GM12891 (cell line): ENCODE measurements at regions not wholly inside any gene's neighbourhood (a gene's known extent, or its start where the extent isn't known, plus 50 kb on each side); places are given as distances from the start of the nearest gene placed in this dataset.
A peak's percentile ranks its signal among the peaks of the same experiment; 100 is the strongest.

Experiments
- DNase-seq: peaks from one replicate; pipeline ENCODE4 v3.0.0; 2011; ENCODE audit warnings: low spot score; ENCODE audit not compliant: insufficient read length
- FAIRE-seq: peaks from 2 replicates; lab custom pipeline; 2011; peaks lifted over from hg19 to GRCh38; lab: Jason Lieb, UNC
- PAX5 ChIP-seq: IDR thresholded peaks from 2 replicates; pipeline ENCODE4 v1.6.1; 2011; ENCODE audit warnings: low read length, moderate library complexity, mild to moderate bottlenecking; ENCODE audit not compliant: insufficient read depth, severe bottlenecking
- POLR2A ChIP-seq: IDR thresholded peaks from 2 replicates; pipeline ENCODE4 v1.6.1; 2011; ENCODE audit warnings: low read depth, low read length, control low read depth
- POLR2AphosphoS5 ChIP-seq: IDR thresholded peaks from 2 replicates; pipeline ENCODE4 v1.6.1; 2011; ENCODE audit warnings: low read depth, low read length, control low read depth
- POU2F2 ChIP-seq: IDR thresholded peaks from 2 replicates; pipeline ENCODE4 v1.6.1; 2011; ENCODE audit warnings: low read depth, mild to moderate bottlenecking, control low read depth, low read length, moderate library complexity
- SPI1 ChIP-seq: IDR thresholded peaks from 2 replicates; pipeline ENCODE4 v1.6.1; 2011; ENCODE audit warnings: low read depth, low read length, control low read depth
- TAF1 ChIP-seq: IDR thresholded peaks from 2 replicates; pipeline ENCODE4 v1.6.1; 2011; ENCODE audit warnings: low read depth, low read length, control low read depth

DNA sequence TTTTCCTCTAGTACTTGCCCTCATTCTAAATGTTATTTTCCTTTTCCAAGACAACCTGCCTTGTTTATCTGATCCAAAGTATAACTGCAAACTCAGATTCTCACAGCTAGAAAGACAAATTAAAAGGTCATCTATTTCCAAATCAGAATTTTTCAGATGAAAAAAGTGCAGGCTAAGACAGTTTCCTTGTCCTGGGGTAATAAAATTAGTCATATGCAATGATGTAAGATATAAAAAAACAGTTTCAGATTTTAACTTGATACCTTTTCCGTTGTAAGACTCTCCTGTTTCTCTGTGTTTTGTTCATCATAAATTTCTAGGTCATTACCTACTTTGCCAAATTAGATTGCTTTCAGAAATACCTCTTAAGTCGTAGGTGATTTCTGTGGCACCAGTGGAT lies 238.4 kb upstream of the PEX5L start:
- TF ChIP-seq PAX5 (no peak), TAF1 (no peak), POLR2A (no peak), POU2F2 (no peak), POLR2AphosphoS5 (no peak), SPI1 (no peak)
- FAIRE-seq (no peak), DNase-seq (no peak)

DNA sequence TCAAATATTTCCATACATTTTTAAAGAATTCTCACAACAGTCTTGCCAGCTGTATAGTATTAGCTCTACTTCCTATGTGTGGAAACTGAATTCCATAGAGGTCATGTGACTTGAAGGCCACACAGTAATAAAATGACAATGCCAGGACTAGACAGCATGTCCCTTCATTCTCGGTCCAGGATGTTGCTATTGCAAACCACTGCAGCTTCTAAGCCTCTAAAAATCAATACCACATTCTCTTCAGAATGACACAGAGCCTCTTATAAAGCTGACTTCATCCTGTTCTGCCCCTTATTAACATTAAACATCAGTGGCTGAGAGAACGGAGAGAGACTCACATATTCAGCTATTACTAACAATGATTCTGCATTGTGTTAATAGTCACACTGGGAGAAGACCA lies 240.3 kb upstream of the PEX5L start:
- DNase-seq, result no peak
- FAIRE-seq, result no peak
- TF ChIP-seq PAX5 (no peak), POLR2AphosphoS5 (no peak), POU2F2 (no peak), POLR2A (no peak), SPI1 (no peak), TAF1 (no peak)

DNA sequence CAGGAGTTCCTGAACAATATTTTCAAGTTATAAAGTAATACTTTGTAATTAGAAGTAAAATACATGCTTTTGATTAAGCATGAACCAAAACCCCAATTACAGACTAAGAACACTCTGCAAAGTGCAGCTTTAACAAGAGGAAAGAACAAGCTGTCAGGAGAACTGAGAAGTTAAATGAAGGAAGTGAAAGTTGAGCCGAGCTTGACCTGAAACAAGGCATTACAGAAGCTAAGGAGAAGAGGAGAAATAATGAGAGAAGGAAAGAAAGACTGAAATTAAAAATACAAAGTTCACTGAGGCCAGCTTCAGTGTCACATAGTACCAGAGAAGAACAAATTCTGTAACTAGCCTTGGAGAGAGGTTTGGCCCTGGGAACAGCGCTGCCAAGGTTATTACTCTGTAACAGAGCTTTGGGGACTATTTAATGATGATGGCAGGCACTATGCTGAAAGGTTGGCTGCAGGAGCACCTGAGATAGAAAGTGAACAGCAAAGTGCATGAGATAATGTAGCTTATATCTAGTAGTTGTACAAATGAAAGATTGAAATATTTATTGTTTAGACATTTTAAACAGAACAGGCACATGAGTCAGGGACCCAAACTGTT lies 241.9 kb upstream of the PEX5L start:
- TF ChIP-seq SPI1 (peak; percentile 99), TAF1 (no peak), POLR2AphosphoS5 (no peak), POU2F2 (no peak)
- FAIRE-seq (peak; percentile 48), DNase-seq (peak; percentile 7)

DNA sequence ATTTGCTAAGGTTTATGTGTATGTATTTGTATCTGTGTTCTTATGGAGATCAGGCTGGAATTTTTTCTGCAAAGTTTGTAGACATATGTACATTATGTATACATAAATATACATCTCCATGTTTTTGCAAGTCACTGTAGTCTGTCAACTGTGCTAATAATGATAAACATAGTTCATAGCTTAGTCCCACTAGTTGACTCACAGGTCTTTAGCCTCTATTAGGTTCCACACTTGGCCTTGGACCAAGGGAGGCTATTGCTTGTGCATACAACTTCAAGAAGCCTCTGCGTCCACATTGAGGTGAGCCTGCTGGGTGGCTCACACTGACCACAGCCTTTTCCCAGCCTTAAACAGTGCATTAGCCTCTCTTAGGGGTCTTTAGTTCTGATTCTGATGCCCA lies 243.8 kb upstream of the PEX5L start:
- DNase-seq (no peak), FAIRE-seq (no peak)
- no peak for TF ChIP-seq PAX5
- no peak for TF ChIP-seq POLR2AphosphoS5
- no peak for TF ChIP-seq TAF1
- TF ChIP-seq SPI1, result no peak
- no peak for TF ChIP-seq POU2F2
- no peak for TF ChIP-seq POLR2A

DNA sequence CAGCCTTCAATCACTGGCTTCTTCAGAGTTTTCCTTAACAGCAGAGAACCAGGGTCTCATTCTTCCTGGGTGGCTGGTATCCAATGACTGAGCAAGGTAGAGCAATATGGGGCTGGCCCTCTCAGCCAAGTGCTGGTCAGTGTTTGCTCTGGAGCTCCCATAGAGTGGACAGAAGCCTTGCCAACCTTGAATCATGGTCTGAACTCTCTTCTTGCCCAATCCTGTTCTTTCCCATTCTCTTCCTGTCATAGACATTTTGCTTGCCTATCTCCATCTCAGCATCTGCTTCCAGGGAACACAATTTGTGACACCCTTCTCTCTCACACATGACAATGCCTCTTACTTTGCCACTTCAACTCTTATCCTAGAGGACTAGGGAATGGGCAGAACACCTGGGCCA lies 245.6 kb upstream of the PEX5L start:
- TF ChIP-seq PAX5, result no peak
- no peak for TF ChIP-seq TAF1
- TF ChIP-seq SPI1, result no peak
- TF ChIP-seq POLR2A, result no peak
- TF ChIP-seq POU2F2, result no peak
- TF ChIP-seq POLR2AphosphoS5, result no peak
- FAIRE-seq (no peak), DNase-seq (no peak)

DNA sequence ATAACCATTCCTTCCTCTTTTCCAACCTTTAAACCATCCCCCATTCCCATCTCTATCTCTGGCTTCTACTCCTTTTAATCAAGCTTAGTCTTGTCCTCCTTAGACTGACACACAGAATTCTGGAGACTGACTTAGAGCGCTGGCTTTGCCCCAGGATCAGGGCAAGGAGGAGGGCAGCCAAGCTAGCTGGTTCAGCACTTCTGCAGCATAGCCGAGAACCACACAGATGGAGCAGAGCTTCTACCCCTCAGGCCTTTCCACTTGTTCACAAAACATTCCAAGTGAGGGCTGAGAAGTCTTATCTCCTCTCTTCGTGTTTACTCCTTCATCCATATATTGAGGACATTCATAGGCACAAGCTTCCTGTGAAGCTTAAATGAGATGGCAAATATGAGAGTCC lies 246.5 kb upstream of the PEX5L start:
- FAIRE-seq (no peak), DNase-seq (no peak)
- no peak for TF ChIP-seq PAX5
- no peak for TF ChIP-seq POLR2A
- TF ChIP-seq SPI1, result no peak
- no peak for TF ChIP-seq TAF1
- no peak for TF ChIP-seq POU2F2
- TF ChIP-seq POLR2AphosphoS5, result no peak

DNA sequence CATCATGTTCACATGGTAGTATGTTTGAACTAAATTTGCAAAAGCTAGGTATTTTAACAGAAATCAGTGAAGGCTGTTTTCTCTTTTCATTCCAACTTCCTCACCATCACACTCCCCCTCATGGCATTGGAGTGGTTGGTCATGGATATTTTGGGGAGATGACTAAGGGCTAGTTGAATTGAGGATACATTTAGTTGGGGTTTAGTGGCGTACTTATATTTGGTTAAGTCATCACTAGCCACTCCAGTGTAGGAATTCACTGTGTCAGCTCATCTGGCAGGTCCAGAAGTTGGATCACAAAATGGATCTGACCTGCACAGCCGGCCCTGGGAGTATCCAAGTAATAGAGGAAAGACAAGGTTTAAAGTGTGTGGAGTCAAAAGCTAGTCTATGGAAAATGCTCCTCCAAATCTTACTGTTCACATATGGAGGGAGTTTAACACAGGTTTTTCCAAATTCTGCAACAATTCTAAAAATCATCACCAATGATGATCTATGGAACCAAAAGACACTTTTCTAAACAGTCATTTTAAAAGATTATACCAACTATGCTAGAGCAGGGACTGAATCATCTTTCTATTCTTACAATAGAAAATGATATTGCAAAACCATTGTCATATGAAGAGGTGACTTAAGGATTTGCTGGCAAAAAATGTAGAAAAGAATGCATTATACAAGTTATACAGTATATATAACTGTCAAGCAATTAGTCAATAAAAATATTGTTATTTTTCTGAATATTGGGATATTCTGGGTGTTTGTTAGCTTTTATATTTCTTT lies 247.8 kb upstream of the PEX5L start:
- no peak for DNase-seq
- FAIRE-seq, result peak; percentile 13
- TF ChIP-seq POLR2AphosphoS5 (no peak), SPI1 (no peak), PAX5 (no peak), POU2F2 (no peak)

DNA sequence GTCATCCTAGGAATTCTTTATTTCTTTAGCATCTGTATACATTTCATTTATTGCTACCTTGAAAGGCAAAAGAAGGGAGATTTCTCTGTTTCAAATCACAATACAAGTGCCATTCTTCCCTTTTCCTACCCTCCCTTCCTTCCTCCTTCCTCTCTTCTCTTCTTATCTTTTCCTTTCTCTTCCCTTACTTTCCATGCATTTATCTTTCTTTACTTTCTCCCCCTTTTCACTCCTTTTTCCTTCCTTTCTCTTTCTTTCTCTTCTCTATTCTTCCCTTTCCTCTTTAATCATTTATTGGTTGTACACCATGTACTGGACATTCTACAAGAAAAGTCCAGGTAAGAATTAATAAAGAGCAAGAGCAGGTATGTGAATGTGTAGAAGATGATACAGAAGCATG lies 251.0 kb upstream of the PEX5L start:
- FAIRE-seq, result no peak

DNA sequence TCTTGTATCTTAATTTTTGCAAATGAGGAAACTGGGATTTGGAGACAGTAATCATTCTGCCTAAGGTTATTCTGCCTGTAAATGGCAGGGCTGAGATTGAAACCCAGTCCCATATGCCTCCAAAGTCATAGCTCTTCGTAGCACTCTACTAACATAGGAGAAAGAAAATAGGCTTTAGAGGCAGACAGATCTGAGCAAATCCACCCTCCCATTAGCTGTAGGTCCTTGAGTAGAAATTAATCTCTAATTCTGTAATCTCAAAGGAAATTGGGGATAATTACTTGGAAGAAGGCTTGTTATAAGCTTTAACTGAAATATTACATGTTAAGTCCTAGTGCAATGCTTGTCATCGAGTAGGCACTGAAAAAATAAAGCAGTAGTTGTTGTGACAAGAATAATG lies 252.1 kb upstream of the PEX5L start:
- DNase-seq (no peak), FAIRE-seq (no peak)
- TF ChIP-seq PAX5 (no peak), POLR2AphosphoS5 (no peak), TAF1 (no peak), SPI1 (no peak), POLR2A (no peak), POU2F2 (no peak)

More for the DNA sequence above, 251.0 kb upstream of the PEX5L start:
- TF ChIP-seq POLR2A (no peak), PAX5 (no peak), POLR2AphosphoS5 (no peak), SPI1 (no peak), TAF1 (no peak), POU2F2 (no peak)
- DNase-seq, result no peak

DNA sequence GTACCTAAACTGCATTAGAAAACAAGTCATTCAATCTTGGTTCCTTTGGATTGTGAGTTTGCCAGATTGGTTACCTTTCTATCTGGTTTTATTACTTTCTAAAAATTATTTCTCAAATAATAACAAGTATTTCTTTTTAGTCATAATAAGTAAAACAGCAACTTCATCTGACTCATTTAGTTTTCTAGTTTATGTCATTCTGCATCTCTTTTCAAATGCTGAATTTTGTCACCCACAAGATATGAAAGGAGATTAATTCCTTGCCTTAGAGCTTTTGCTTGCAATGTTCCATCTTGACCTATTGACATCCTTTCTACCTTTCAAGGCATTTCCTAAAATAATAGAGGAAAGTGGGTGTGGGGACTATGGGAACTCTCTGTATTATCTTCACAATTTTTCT lies 253.6 kb upstream of the PEX5L start:
- no peak for DNase-seq
- TF ChIP-seq TAF1, result no peak
- no peak for TF ChIP-seq POLR2AphosphoS5
- no peak for TF ChIP-seq POLR2A
- no peak for TF ChIP-seq PAX5
- no peak for FAIRE-seq
